ENCODE measurements at regions not wholly inside any gene's neighbourhood (a gene's known extent, or its start where the extent isn't known, plus 50 kb on each side); places are given as distances from the start of the nearest gene placed in this dataset.

GRCh38 chr2:154616659-154617058, 81.8 kb upstream of the KCNJ3 start:
- no peaks in the 10 kb centered on the region for H3K9me3 ChIP-seq (ENCODE audit: insufficient read depth, low read depth, low read length)
- no peak overlapping the region for H3K9ac ChIP-seq (ENCODE audit: low read depth, low read length)
- H3K27me3 ChIP-seq (ENCODE audit: insufficient read depth, low read length) = no peaks in the 10 kb centered on the region
- H3K4me3 ChIP-seq (ENCODE audit: low read length) = no peak overlapping the region
- 0 out of 2 replicates have a peak, but pooled peaks cover 3% of the 10 kb centered on the region for H3K4me1 ChIP-seq (ENCODE audit: insufficient read depth, low read length)
- no peaks in the 10 kb centered on the region for H3K36me3 ChIP-seq (ENCODE audit: insufficient read depth, low read length)
- 94% methylated on average over 15 of the region's 15 CpGs for WGBS
- H3K27ac ChIP-seq (ENCODE audit: low read depth, low read length) = no peak overlapping the region

GRCh38 chr2:154620471-154620870, 78.0 kb upstream of the KCNJ3 start:
- Histone ChIP-seq H3K9me3 (ENCODE audit: insufficient read depth, low read depth, low read length) (no peaks in the 10 kb centered on the region), H3K36me3 (ENCODE audit: insufficient read depth, low read length) (no peaks in the 10 kb centered on the region), H3K9ac (ENCODE audit: low read depth, low read length) (no peak overlapping the region), H3K27ac (ENCODE audit: low read depth, low read length) (no peak overlapping the region), H3K4me1 (ENCODE audit: insufficient read depth, low read length) (0 out of 2 replicates have a peak, but pooled peaks cover 3% of the 10 kb centered on the region), H3K4me3 (ENCODE audit: low read length) (no peak overlapping the region), H3K27me3 (ENCODE audit: insufficient read depth, low read length) (no peaks in the 10 kb centered on the region)
- 65% methylated on average over 5 of the region's 5 CpGs for WGBS

- no peaks in the 10 kb centered on the region for H3K27me3 ChIP-seq (ENCODE audit: insufficient read depth, low read length)
- no peaks in the 10 kb centered on the region for H3K9me3 ChIP-seq (ENCODE audit: insufficient read depth, low read depth, low read length)
- no peak overlapping the region for H3K9ac ChIP-seq (ENCODE audit: low read depth, low read length)
- H3K4me1 ChIP-seq (ENCODE audit: insufficient read depth, low read length) = no peaks in the 10 kb centered on the region
- WGBS = 80% methylated on average over 3 of the region's 3 CpGs
- H3K4me3 ChIP-seq (ENCODE audit: low read length) = no peak overlapping the region
- no peak overlapping the region for H3K27ac ChIP-seq (ENCODE audit: low read depth, low read length)
- no peaks in the 10 kb centered on the region for H3K36me3 ChIP-seq (ENCODE audit: insufficient read depth, low read length)
Measured at GRCh38 chr2:154623819-154624218, 74.7 kb upstream of the KCNJ3 start.

GRCh38 chr2:154637456-154637855, 61.0 kb upstream of the KCNJ3 start:
- Histone ChIP-seq H3K9ac (ENCODE audit: low read depth, low read length) (no peak overlapping the region), H3K27ac (ENCODE audit: low read depth, low read length) (no peak overlapping the region), H3K9me3 (ENCODE audit: insufficient read depth, low read depth, low read length) (no peaks in the 10 kb centered on the region), H3K4me1 (ENCODE audit: insufficient read depth, low read length) (no peaks in the 10 kb centered on the region), H3K36me3 (ENCODE audit: insufficient read depth, low read length) (no peaks in the 10 kb centered on the region), H3K27me3 (ENCODE audit: insufficient read depth, low read length) (no peaks in the 10 kb centered on the region), H3K4me3 (ENCODE audit: low read length) (no peak overlapping the region)

- Histone ChIP-seq H3K27me3 (ENCODE audit: insufficient read depth, low read length) (no peaks in the 10 kb centered on the region), H3K4me3 (ENCODE audit: low read length) (no peak overlapping the region), H3K4me1 (ENCODE audit: insufficient read depth, low read length) (no peaks in the 10 kb centered on the region), H3K36me3 (ENCODE audit: insufficient read depth, low read length) (no peaks in the 10 kb centered on the region), H3K27ac (ENCODE audit: low read depth, low read length) (no peak overlapping the region), H3K9me3 (ENCODE audit: insufficient read depth, low read depth, low read length) (no peaks in the 10 kb centered on the region), H3K9ac (ENCODE audit: low read depth, low read length) (no peak overlapping the region)
- 92% methylated on average over 1 of the region's 1 CpG for whole genome bisulfite sequencing
Measured at GRCh38 chr2:154638783-154639182, 59.7 kb upstream of the KCNJ3 start.

- Histone ChIP-seq H3K27me3 (ENCODE audit: insufficient read depth, low read length) (no peaks in the 10 kb centered on the region), H3K9ac (ENCODE audit: low read depth, low read length) (no peak overlapping the region), H3K9me3 (ENCODE audit: insufficient read depth, low read depth, low read length) (no peaks in the 10 kb centered on the region), H3K4me1 (ENCODE audit: insufficient read depth, low read length) (no peaks in the 10 kb centered on the region), H3K4me3 (ENCODE audit: low read length) (no peak overlapping the region), H3K36me3 (ENCODE audit: insufficient read depth, low read length) (no peaks in the 10 kb centered on the region), H3K27ac (ENCODE audit: low read depth, low read length) (no peak overlapping the region)
- 89% methylated on average over 3 of the region's 3 CpGs for WGBS
Measured at GRCh38 chr2:154640000-154640399, 58.5 kb upstream of the KCNJ3 start.
